ENCODE measurements at regions not wholly inside any gene's neighbourhood (a gene's known extent, or its start where the extent isn't known, plus 50 kb on each side); places are given as distances from the start of the nearest gene placed in this dataset.
A peak's percentile ranks its signal among the peaks of the same experiment; 100 is the strongest.
"Not testable (repeated sequence)": the region's sequence is repeated elsewhere in the genome, so short reads cannot be mapped to it uniquely, and the experiment has no call there.

DNA sequence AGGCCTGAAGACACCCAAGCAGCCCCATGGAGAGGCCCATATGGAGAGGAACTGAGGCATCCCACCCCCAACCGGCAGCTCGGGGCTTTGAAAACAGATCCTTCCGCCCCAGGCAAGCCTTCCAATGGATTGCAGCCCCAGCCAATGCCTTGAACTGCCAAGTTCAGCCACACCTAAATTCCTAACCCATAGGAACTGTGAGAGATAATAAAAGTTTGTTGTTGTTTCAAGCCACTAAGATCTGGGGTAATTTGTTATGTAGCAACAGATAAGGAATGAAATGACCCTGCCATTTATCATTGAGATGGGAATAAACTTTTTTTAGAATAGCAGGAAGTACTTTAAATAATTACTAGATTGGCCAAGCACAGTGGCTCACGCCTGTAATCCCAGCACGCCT lies 80.3 kb upstream of the SPDYE9 start:
- H3K27ac ChIP-seq (ENCODE audit: low read depth, low read length); H3K27me3 ChIP-seq (ENCODE audit: control insufficient read depth, insufficient read depth, low read length); DNase-seq (ENCODE audit: low read depth, low spot score); H3K9me3 ChIP-seq (ENCODE audit: control insufficient read depth, insufficient read depth, low read length); H3K4me3 ChIP-seq (ENCODE audit: low read depth, low read length); CTCF ChIA-PET; POLR2A ChIA-PET: not testable (repeated sequence)

DNA sequence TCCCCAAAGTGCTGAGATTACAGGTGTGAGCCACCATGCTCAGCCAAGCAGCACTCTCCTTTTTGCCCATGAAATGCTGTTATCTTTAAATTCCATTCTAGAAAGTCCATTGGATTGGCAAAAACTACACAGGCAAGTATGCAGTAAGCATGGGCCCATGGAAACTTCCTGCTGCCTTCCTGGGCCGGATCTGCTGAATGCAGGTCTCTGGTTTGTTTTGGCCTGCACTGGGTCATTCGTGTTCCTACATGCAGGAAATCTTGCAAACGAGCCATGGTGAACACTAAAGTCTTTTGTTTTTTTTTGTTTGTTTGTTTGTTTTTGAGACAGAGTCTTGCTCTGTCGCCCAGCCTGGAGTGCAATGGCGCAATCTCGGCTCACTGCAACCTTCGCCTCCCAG lies 76.8 kb upstream of the SPDYE9 start:
- H3K27ac ChIP-seq (ENCODE audit: low read depth, low read length); CTCF ChIA-PET; POLR2A ChIA-PET; H3K27me3 ChIP-seq (ENCODE audit: control insufficient read depth, insufficient read depth, low read length); DNase-seq (ENCODE audit: low read depth, low spot score); H3K9me3 ChIP-seq (ENCODE audit: control insufficient read depth, insufficient read depth, low read length); H3K4me3 ChIP-seq (ENCODE audit: low read depth, low read length): not testable (repeated sequence)

- H3K4me3 ChIP-seq (ENCODE audit: low read depth, low read length); POLR2A ChIA-PET; H3K9me3 ChIP-seq (ENCODE audit: control insufficient read depth, insufficient read depth, low read length); H3K27ac ChIP-seq (ENCODE audit: low read depth, low read length); H3K27me3 ChIP-seq (ENCODE audit: control insufficient read depth, insufficient read depth, low read length); DNase-seq (ENCODE audit: low read depth, low spot score); CTCF ChIA-PET: not testable (repeated sequence)
Observed at GRCh38 chr7:73161727-73162126, 75.9 kb upstream of the SPDYE9 start.

DNA sequence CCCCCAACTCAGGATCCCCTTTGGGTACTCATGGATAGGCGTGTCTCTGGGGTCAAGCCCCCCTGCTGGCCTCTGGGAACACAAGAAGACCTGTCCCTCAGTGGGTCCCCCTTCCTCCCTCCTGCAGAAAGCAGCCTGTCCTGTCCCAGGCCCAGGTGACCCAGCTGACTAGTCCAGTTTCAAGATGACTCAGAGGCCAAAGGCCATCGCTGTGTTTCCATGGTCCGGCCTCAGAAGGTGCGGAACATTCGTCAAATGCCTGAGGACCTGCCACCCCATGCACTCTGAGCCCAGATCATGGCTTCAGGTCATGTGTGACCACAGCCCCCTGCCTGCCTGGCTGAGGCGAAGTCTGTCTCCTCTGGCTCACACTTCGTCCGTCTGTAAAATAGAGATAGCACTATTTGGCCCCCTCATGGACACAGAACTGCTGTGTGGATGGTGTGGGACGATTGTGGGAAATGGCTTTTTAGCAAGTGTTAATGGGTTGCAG lies 71.4 kb upstream of the SPDYE9 start:
- H3K9me3 ChIP-seq (ENCODE audit: control insufficient read depth, insufficient read depth, low read length); DNase-seq (ENCODE audit: low read depth, low spot score); H3K4me3 ChIP-seq (ENCODE audit: low read depth, low read length); POLR2A ChIA-PET; CTCF ChIA-PET; H3K27me3 ChIP-seq (ENCODE audit: control insufficient read depth, insufficient read depth, low read length); H3K27ac ChIP-seq (ENCODE audit: low read depth, low read length): not testable (repeated sequence)

DNA sequence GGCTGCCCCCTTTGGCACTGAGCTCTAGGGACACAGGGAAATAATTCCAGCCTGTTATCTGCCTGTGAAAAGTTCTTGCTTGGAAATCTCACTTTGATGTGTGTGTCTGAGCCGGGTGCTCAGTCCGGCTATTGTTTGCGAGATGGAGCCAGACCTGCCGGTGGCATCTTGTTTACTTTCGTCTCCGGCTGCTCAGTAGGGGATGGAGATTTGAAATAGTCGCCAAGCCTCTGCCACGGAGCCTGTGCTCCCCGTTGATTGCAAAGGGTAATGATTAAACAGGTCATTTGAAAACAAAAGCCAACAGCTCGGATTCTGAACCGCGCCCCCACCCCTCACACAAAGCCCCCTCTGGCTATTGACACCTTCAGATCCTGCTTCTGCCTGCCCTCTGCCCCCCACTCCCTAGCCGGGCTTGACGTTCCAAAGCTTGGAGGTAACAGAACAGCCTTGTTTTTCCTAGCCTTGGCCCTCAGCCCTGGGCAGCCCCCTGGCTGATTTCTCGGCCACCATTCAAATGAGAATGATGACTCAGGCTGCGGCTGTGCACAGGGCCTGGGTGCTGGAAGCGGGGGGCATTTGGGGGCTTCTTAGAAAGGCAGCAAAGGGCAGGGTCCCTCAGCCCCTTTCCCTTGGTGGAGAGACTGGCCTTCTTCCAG lies 70.8 kb upstream of the SPDYE9 start:
- H3K4me3 ChIP-seq (ENCODE audit: low read depth, low read length), result peak overlapping the region; percentile 49

GRCh38 chr7:73154586-73155038 lies 68.8 kb upstream of the SPDYE9 start:
- H3K27ac ChIP-seq (ENCODE audit: low read depth, low read length); CTCF ChIA-PET; H3K9me3 ChIP-seq (ENCODE audit: control insufficient read depth, insufficient read depth, low read length); DNase-seq (ENCODE audit: low read depth, low spot score); POLR2A ChIA-PET; H3K27me3 ChIP-seq (ENCODE audit: control insufficient read depth, insufficient read depth, low read length): not testable (repeated sequence)
- peak overlapping the region; percentile 32; the same call in 1 of the 2 replicates for H3K4me3 ChIP-seq (ENCODE audit: low read depth, low read length)

More for the DNA sequence above, 70.8 kb upstream of the SPDYE9 start:
- DNase-seq (ENCODE audit: low read depth, low spot score); H3K9me3 ChIP-seq (ENCODE audit: control insufficient read depth, insufficient read depth, low read length); H3K27ac ChIP-seq (ENCODE audit: low read depth, low read length); POLR2A ChIA-PET; CTCF ChIA-PET; H3K27me3 ChIP-seq (ENCODE audit: control insufficient read depth, insufficient read depth, low read length): not testable (repeated sequence)

GRCh38 chr7:73153921-73154585 lies 68.2 kb upstream of the SPDYE9 start:
- H3K27ac ChIP-seq (ENCODE audit: low read depth, low read length); H3K9me3 ChIP-seq (ENCODE audit: control insufficient read depth, insufficient read depth, low read length); POLR2A ChIA-PET; CTCF ChIA-PET; H3K27me3 ChIP-seq (ENCODE audit: control insufficient read depth, insufficient read depth, low read length); H3K4me3 ChIP-seq (ENCODE audit: low read depth, low read length); DNase-seq (ENCODE audit: low read depth, low spot score): not testable (repeated sequence)

DNA sequence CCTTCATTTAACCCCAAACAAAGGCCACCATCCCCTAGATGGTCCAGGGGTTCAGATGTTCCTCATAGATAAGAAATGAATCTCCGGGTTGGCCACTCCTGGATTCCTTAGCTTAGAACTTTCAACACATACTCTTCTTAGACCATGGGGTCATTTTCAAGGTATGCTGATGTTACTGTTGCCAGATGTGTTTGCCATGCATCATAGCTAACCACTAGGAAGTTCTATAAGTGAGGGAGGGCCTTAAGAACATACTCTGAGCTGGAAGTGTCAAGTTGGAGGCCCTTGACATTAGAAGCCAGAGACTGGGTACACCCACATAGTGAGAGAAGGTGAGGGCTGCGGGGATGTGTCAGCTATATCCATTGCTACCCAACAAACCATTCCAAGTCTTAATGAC lies 62.7 kb upstream of the SPDYE9 start:
- CTCF ChIA-PET, result not testable (repeated sequence)

DNA sequence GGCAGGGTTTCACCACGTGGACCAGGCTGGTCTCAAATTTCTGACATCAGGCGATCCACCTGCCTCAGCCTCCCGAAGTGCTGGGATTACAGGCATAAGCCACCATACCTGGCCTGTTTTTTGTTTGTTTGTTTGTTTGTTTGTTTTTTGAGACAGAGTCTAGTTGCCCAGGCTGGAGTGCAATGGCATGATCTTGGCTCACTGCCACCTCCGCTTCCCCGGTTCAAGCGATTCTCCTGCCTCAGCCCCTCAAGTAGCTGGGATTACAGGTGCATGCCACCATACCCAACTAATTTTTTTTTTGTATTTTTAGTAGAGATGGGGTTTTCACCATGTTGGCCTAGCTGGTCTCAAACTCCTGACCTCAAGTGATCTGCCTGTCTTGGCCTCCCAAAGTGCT lies 61.8 kb upstream of the SPDYE9 start:
- H3K27ac ChIP-seq (ENCODE audit: low read depth, low read length); H3K27me3 ChIP-seq (ENCODE audit: control insufficient read depth, insufficient read depth, low read length); DNase-seq (ENCODE audit: low read depth, low spot score); CTCF ChIA-PET; H3K9me3 ChIP-seq (ENCODE audit: control insufficient read depth, insufficient read depth, low read length); H3K4me3 ChIP-seq (ENCODE audit: low read depth, low read length); POLR2A ChIA-PET: not testable (repeated sequence)

More for the DNA sequence above, 62.7 kb upstream of the SPDYE9 start:
- H3K27ac ChIP-seq (ENCODE audit: low read depth, low read length); DNase-seq (ENCODE audit: low read depth, low spot score); H3K4me3 ChIP-seq (ENCODE audit: low read depth, low read length); H3K9me3 ChIP-seq (ENCODE audit: control insufficient read depth, insufficient read depth, low read length); H3K27me3 ChIP-seq (ENCODE audit: control insufficient read depth, insufficient read depth, low read length); POLR2A ChIA-PET: not testable (repeated sequence)

GRCh38 chr7:73143993-73144392 lies 58.2 kb upstream of the SPDYE9 start:
- DNase-seq (ENCODE audit: low read depth, low spot score); H3K27ac ChIP-seq (ENCODE audit: low read depth, low read length); H3K9me3 ChIP-seq (ENCODE audit: control insufficient read depth, insufficient read depth, low read length); H3K27me3 ChIP-seq (ENCODE audit: control insufficient read depth, insufficient read depth, low read length); H3K4me3 ChIP-seq (ENCODE audit: low read depth, low read length); POLR2A ChIA-PET; CTCF ChIA-PET: not testable (repeated sequence)

DNA sequence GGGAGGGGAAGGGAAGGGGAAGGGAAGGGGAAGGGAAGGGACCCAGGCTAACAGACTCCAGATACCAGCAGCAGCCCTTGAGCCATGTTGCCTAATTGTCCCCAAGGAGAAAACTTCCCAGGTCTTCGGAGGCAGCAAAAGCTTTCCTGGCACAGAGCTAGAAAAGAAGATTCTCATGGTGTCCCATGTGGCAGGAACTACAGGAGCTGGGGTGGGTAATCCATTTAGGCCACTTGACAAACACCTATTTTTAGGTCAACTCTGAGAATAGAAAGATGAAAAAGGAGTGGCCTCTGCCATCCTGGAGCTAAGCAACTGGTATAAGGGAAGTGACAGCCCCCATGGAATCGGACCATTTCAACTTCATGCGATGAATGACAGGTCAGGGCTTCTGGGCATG lies 52.1 kb upstream of the SPDYE9 start:
- H3K27ac ChIP-seq (ENCODE audit: low read depth, low read length); POLR2A ChIA-PET; H3K9me3 ChIP-seq (ENCODE audit: control insufficient read depth, insufficient read depth, low read length); H3K4me3 ChIP-seq (ENCODE audit: low read depth, low read length); CTCF ChIA-PET; H3K27me3 ChIP-seq (ENCODE audit: control insufficient read depth, insufficient read depth, low read length); DNase-seq (ENCODE audit: low read depth, low spot score): not testable (repeated sequence)
